OCI-LY7 (cell line): ENCODE measurements at regions not wholly inside any gene's neighbourhood (a gene's known extent, or its start where the extent isn't known, plus 50 kb on each side); places are given as distances from the start of the nearest gene placed in this dataset.

Experiments used
- BruUV-seq: library from RNA; stranded (reverse); fragments of 400-500 nt; replicated peaks from 2 replicates; lab custom pipeline; 2021; lab: Mats Ljungman, UMichigan
- CTCF ChIA-PET: fragments of 300-600 bp; sonication (Branson Sonifier 250); formaldehyde crosslinking; loops from one replicate; lab custom pipeline; 2022; ENCODE audit warnings: antibody characterized with exemption; ENCODE audit not compliant: unreplicated experiment; lab: Charles Lee
- POLR2A ChIA-PET: fragments of 300-600 bp; sonication (Branson Sonifier 250); formaldehyde crosslinking; loops from one replicate; lab custom pipeline; 2022; ENCODE audit warnings: antibody characterized with exemption; lab: Charles Lee
- DNase-seq: peaks from one replicate; pipeline ENCODE4 v3.0.0-alpha.2; 2015; ENCODE audit warnings: low spot score
- H2AFZ ChIP-seq: fragments of 200-600 bp; sonication (generic), shearing (Covaris generic); 2 replicates; pipeline ENCODE4 v1.6.1; 2014; ENCODE audit warnings: mild to moderate bottlenecking, antibody characterized with exemption, low read length, moderate library complexity
- H3K27ac ChIP-seq: fragments of 200-600 bp; sonication (generic); 2 replicates; pipeline ENCODE4 v1.5.1; 2014; ENCODE audit warnings: mixed run types, low read depth, mild to moderate bottlenecking, moderate library complexity, low read length, inconsistent platforms; ENCODE audit not compliant: poor library complexity, severe bottlenecking
- H3K36me3 ChIP-seq: fragments of 200-600 bp; sonication (generic); 2 replicates; pipeline ENCODE4 v1.6.1; 2014; ENCODE audit warnings: mild to moderate bottlenecking, antibody characterized with exemption, low read length, moderate library complexity, mixed read lengths; ENCODE audit not compliant: insufficient read depth
- H3K4me1 ChIP-seq: fragments of 200-600 bp; sonication (generic); 2 replicates; pipeline ENCODE4 v1.5.1; 2014; ENCODE audit warnings: mild to moderate bottlenecking, low read length; ENCODE audit not compliant: insufficient read depth, poor library complexity, severe bottlenecking
- H3K4me2 ChIP-seq: fragments of 200-600 bp; sonication (generic); 2 replicates; pipeline ENCODE4 v1.6.1; 2014; ENCODE audit warnings: mild to moderate bottlenecking, low read length
- H3K4me3 ChIP-seq: fragments of 200-600 bp; sonication (generic); 2 replicates; pipeline ENCODE4 v1.5.1; 2014; ENCODE audit warnings: mild to moderate bottlenecking, low read depth, low read length; ENCODE audit not compliant: poor library complexity, severe bottlenecking
- H3K79me2 ChIP-seq: fragments of 200-600 bp; sonication (generic); 2 replicates; pipeline ENCODE4 v1.6.1; 2016; ENCODE audit warnings: low read depth, mild to moderate bottlenecking, low read length, moderate library complexity, mixed read lengths; ENCODE audit not compliant: insufficient read depth
- H3K9me2 ChIP-seq: fragments of 200-600 bp; sonication (generic); 2 replicates; pipeline ENCODE4 v1.6.1; 2016; ENCODE audit warnings: mild to moderate bottlenecking, low read length, mixed read lengths; ENCODE audit not compliant: insufficient read depth
- H3K9me3 ChIP-seq: fragments of 200-600 bp; sonication (generic); 2 replicates; pipeline ENCODE4 v1.6.1; 2014; ENCODE audit warnings: mild to moderate bottlenecking, mixed run types, low read length, mixed read lengths
- H4K20me1 ChIP-seq: fragments of 200-600 bp; sonication (generic); 2 replicates; pipeline ENCODE4 v1.6.1; 2014; ENCODE audit warnings: mild to moderate bottlenecking, antibody characterized with exemption, low read length, moderate library complexity, mixed read lengths; ENCODE audit not compliant: insufficient read depth
- CTCF ChIP-seq: fragments of 200-600 bp; sonication (generic); conservative IDR thresholded peaks from 2 replicates; pipeline ENCODE4 v1.5.1; 2014; ENCODE audit warnings: mild to moderate bottlenecking, antibody characterized with exemption, low read length, moderate library complexity, mixed read lengths
- EZH2phosphoT487 ChIP-seq: fragments of 200-600 bp; sonication (generic); IDR thresholded peaks from 2 replicates; pipeline ENCODE4 v1.6.1; 2018; ENCODE audit warnings: low read depth, borderline replicate concordance, mild to moderate bottlenecking, mixed run types, antibody characterized with exemption, low read length, moderate library complexity, mixed read lengths
- intact Hi-C: fragments of 100-400 bp; cut with micrococcal nuclease; formaldehyde crosslinking; loops from one replicate; pipeline ENCODE4 v1.10.0; 2022; ENCODE audit not compliant: unreplicated experiment

GRCh38 chr1:219687779-219688178 is 74.9 kb upstream of the ZC3H11B start:
- H3K36me3 ChIP-seq, result no peaks in the 10 kb centered on the region
- H4K20me1 ChIP-seq, result no peaks in the 10 kb centered on the region
- no peak overlapping the region for H2AFZ ChIP-seq
- no peak for DNase-seq
- no TSS peak for BruUV-seq
- H3K9me2 ChIP-seq, result no peaks in the 10 kb centered on the region
- ChIA-PET CTCF (no interaction called here), POLR2A (no interaction called here)
- no peak overlapping the region for H3K4me2 ChIP-seq
- no peak for TF ChIP-seq EZH2phosphoT487
- TF ChIP-seq CTCF, result no peak
- no peaks in the 10 kb centered on the region for H3K79me2 ChIP-seq
- intact Hi-C loops, result no loop called here
- H3K9me3 ChIP-seq, result no peaks in the 10 kb centered on the region
- no peaks in the 10 kb centered on the region for H3K4me1 ChIP-seq
- no peak overlapping the region for H3K4me3 ChIP-seq
- H3K27ac ChIP-seq, result no peak overlapping the region

GRCh38 chr1:219686171-219686570 is 73.3 kb upstream of the ZC3H11B start:
- Histone ChIP-seq H3K27ac (no peak overlapping the region), H3K4me2 (no peak overlapping the region), H3K9me3 (no peaks in the 10 kb centered on the region), H3K79me2 (no peaks in the 10 kb centered on the region), H2AFZ (no peak overlapping the region), H3K9me2 (no peaks in the 10 kb centered on the region), H3K4me3 (no peak overlapping the region), H3K4me1 (no peaks in the 10 kb centered on the region), H3K36me3 (no peaks in the 10 kb centered on the region), H4K20me1 (no peaks in the 10 kb centered on the region)
- TF ChIP-seq EZH2phosphoT487 (no peak), CTCF (no peak)
- no peak for DNase-seq
- no TSS peak for BruUV-seq
- CTCF ChIA-PET, result no interaction called here
- POLR2A ChIA-PET, result no interaction called here
- intact Hi-C loops, result no loop called here

GRCh38 chr1:219682788-219683187 is 69.9 kb upstream of the ZC3H11B start:
- Histone ChIP-seq H3K9me2 (no peaks in the 10 kb centered on the region), H3K4me1 (no peaks in the 10 kb centered on the region), H2AFZ (no peak overlapping the region), H3K36me3 (no peaks in the 10 kb centered on the region), H3K4me2 (no peak overlapping the region), H3K4me3 (no peak overlapping the region), H3K27ac (no peak overlapping the region), H4K20me1 (no peaks in the 10 kb centered on the region), H3K9me3 (no peaks in the 10 kb centered on the region), H3K79me2 (no peaks in the 10 kb centered on the region)
- POLR2A ChIA-PET, result no interaction called here
- no peak for TF ChIP-seq CTCF
- TF ChIP-seq EZH2phosphoT487, result no peak
- DNase-seq, result no peak
- intact Hi-C loops, result no loop called here
- no TSS peak for BruUV-seq
- CTCF ChIA-PET, result no interaction called here
